CD14-positive monocyte (primary cell): ENCODE measurements at regions not wholly inside any gene's neighbourhood (a gene's known extent, or its start where the extent isn't known, plus 50 kb on each side); places are given as distances from the start of the nearest gene placed in this dataset.
A peak's percentile ranks its signal among the peaks of the same experiment; 100 is the strongest.

Experiments
- DNase-seq, 3 donors: peaks; one replicate each; pipeline ENCODE4 v3.0.0-alpha.2; 2011 to 2022
- H2AFZ ChIP-seq: 2 replicates; pipeline ENCODE4 v1.6.0; 2012; ENCODE audit warnings: mild to moderate bottlenecking, low read depth, low read length, inconsistent platforms; ENCODE audit not compliant: insufficient read depth, poor library complexity, severe bottlenecking
- H3K27ac ChIP-seq, 2 donors: 1 replicate in 1 of 2; 2 replicates in 1 of 2; pipeline ENCODE4 v1.5.1; 2012 to 2013; ENCODE audit warnings: low read length in 2 of 2, control low read depth in 1 of 2, inconsistent platforms in 1 of 2, low read depth in 1 of 2, mild to moderate bottlenecking in 1 of 2
- H3K27me3 ChIP-seq, 2 donors: one replicate each; pipeline versions ENCODE4 v1.6.0 to v1.6.1; 2011 to 2013; ENCODE audit warnings: low read length in 2 of 2; ENCODE audit not compliant: control insufficient read depth in 2 of 2, insufficient read depth in 2 of 2
- H3K36me3 ChIP-seq, 2 donors: replicated peaks in 1 of 2; 1 replicate in 1 of 2; 2 replicates in 1 of 2; pipeline versions ENCODE4 v1.5.1 to v1.6.1; 2012 to 2013; ENCODE audit warnings: low read length in 2 of 2, control low read depth in 1 of 2, inconsistent platforms in 1 of 2, mild to moderate bottlenecking in 1 of 2; ENCODE audit not compliant: insufficient read depth in 2 of 2, control insufficient read depth in 1 of 2
- H3K4me1 ChIP-seq, 2 donors: 1 replicate in 1 of 2; 2 replicates in 1 of 2; pipeline versions ENCODE4 v1.5.1 to v1.6.1; 2012 to 2013; ENCODE audit warnings: low read length in 2 of 2, control low read depth in 1 of 2, inconsistent platforms in 1 of 2, mild to moderate bottlenecking in 1 of 2, moderate library complexity in 1 of 2; ENCODE audit not compliant: insufficient read depth in 2 of 2, control insufficient read depth in 1 of 2
- H3K4me2 ChIP-seq: replicated peaks from 2 replicates; pipeline ENCODE3; 2012; ENCODE audit warnings: low read length, moderate library complexity, mild to moderate bottlenecking; ENCODE audit not compliant: poor library complexity, severe bottlenecking; ENCODE audit errors: extremely low read depth
- H3K4me3 ChIP-seq, 3 experiments: fragments of 200-600 bp in 1 of 3; sonication (generic) in 1 of 3; replicated peaks in 1 of 3; 1 replicate in 2 of 3; 2 replicates in 1 of 3; pipeline ENCODE4 v1.5.1; 2011 to 2013; ENCODE audit warnings: low read length in 3 of 3, mild to moderate bottlenecking in 3 of 3, control low read depth in 2 of 3, low read depth in 2 of 3, inconsistent platforms in 1 of 3, moderate library complexity in 1 of 3
- H3K79me2 ChIP-seq: 2 replicates; pipeline ENCODE4 v1.6.0; 2012; ENCODE audit warnings: mild to moderate bottlenecking, control low read depth, inconsistent platforms, low read length, moderate library complexity; ENCODE audit not compliant: insufficient read depth
- H3K9ac ChIP-seq: 2 replicates; pipeline ENCODE4 v1.6.0; 2017; ENCODE audit warnings: low read length, mild to moderate bottlenecking; ENCODE audit not compliant: insufficient read depth, poor library complexity, severe bottlenecking
- H3K9me3 ChIP-seq, 2 donors: replicated peaks in 1 of 2; 1 replicate in 1 of 2; 2 replicates in 1 of 2; pipeline versions ENCODE4 v1.5.1 to v1.6.1; 2012 to 2013; ENCODE audit warnings: low read length in 2 of 2, control low read depth in 1 of 2; ENCODE audit not compliant: control insufficient read depth in 1 of 2, insufficient read depth in 1 of 2
- H4K20me1 ChIP-seq: 2 replicates; pipeline ENCODE4 v1.6.0; 2012; ENCODE audit warnings: mild to moderate bottlenecking, low read length, control low read depth, moderate library complexity; ENCODE audit not compliant: insufficient read depth
- H3K27ac Mint-ChIP-seq, 7 donors: one replicate each; pipeline ENCODE4 v1.8.0; 2020; ENCODE audit warnings: mild to moderate bottlenecking in 7 of 7, mixed read lengths in 7 of 7, moderate library complexity in 6 of 7, inconsistent platforms in 2 of 7
- H3K27me3 Mint-ChIP-seq, 3 donors: one replicate each; pipeline ENCODE4 v1.8.0; 2021 to 2022; ENCODE audit warnings: low read depth in 3 of 3, mild to moderate bottlenecking in 3 of 3, mixed read lengths in 3 of 3, moderate library complexity in 3 of 3, inconsistent platforms in 1 of 3
- H3K36me3 Mint-ChIP-seq, 2 donors: one replicate each; pipeline ENCODE4 v1.8.0; 2020; ENCODE audit warnings: mixed read lengths in 2 of 2, inconsistent platforms in 1 of 2, mild to moderate bottlenecking in 1 of 2
- H3K4me1 Mint-ChIP-seq: one replicate; pipeline ENCODE4 v1.8.0; 2020; ENCODE audit warnings: mild to moderate bottlenecking, mixed read lengths
- H3K4me3 Mint-ChIP-seq, 2 donors: one replicate each; pipeline ENCODE4 v1.8.0; 2020; ENCODE audit warnings: mild to moderate bottlenecking in 2 of 2, mixed read lengths in 2 of 2, moderate library complexity in 1 of 2
- H3K9me3 Mint-ChIP-seq, 7 donors: one replicate each; pipeline ENCODE4 v1.8.0; 2020 to 2022; ENCODE audit warnings: mixed read lengths in 7 of 7, mild to moderate bottlenecking in 6 of 7, moderate library complexity in 6 of 7, inconsistent platforms in 2 of 7
- CTCF ChIP-seq: fragments of 200-600 bp; IDR thresholded peaks from one replicate; pipeline ENCODE4 v1.8.0; 2022; ENCODE audit warnings: antibody characterized with exemption, mild to moderate bottlenecking
- WGBS: methylation state at CpG from one replicate; pipeline ENCODE4 v1.1.5; 2013; ENCODE audit warnings: missing lambda C conversion rate; ENCODE audit not compliant: insufficient coverage; 5-methylcytosine and 5-hydroxymethylcytosine counted together
- intact Hi-C, 2 donors: fragments of 100-400 bp; cut with micrococcal nuclease; formaldehyde crosslinking; loops; one replicate each; pipeline versions ENCODE4 v1.15.0 to v1.15.1; 2023

- Mint-ChIP-seq H3K36me3 (no peaks in the 10 kb centered on the region), H3K4me3 (no peak overlapping the region), H3K27me3 (peaks cover 13 to 22% (median 14%) of the 10 kb centered on the region in 3 donors), H3K27ac (no peak overlapping the region), H3K4me1 (no peaks in the 10 kb centered on the region), H3K9me3 (peaks cover 0 to 3% (median 0%) of the 10 kb centered on the region in 7 donors)
- H2AFZ ChIP-seq: no peak overlapping the region
- H3K4me2 ChIP-seq: no peak overlapping the region
- peaks cover 0 to 2% of the 10 kb centered on the region in 2 donors for H3K27me3 ChIP-seq
- no CpG with 5 or more reads among the region's 5 CpGs for WGBS
- no peak for TF ChIP-seq CTCF
- H3K9ac ChIP-seq: no peak overlapping the region
- no peaks in the 10 kb centered on the region for H4K20me1 ChIP-seq
- no peaks in the 10 kb centered on the region for H3K36me3 ChIP-seq
- H3K4me1 ChIP-seq: no peaks in the 10 kb centered on the region
- no peaks in the 10 kb centered on the region for H3K79me2 ChIP-seq
- DNase-seq: no peak
- H3K9me3 ChIP-seq: no peaks in the 10 kb centered on the region
- intact Hi-C loops: no loop called here
- no peak overlapping the region for H3K4me3 ChIP-seq
- no peak overlapping the region for H3K27ac ChIP-seq
These were observed 61.8 kb upstream of the PABPC3 start for GRCh38 chr13:25034173-25034572.

GRCh38 chr13:25037057-25037813 is 58.7 kb upstream of the PABPC3 start:
- Histone ChIP-seq H4K20me1 (no peaks in the 10 kb centered on the region), H3K27ac (no peak overlapping the region), H3K4me1 (no peaks in the 10 kb centered on the region), H3K9me3 (no peaks in the 10 kb centered on the region), H3K27me3 (peaks cover 0 to 6% of the 10 kb centered on the region in 2 donors), H3K79me2 (no peaks in the 10 kb centered on the region), H3K4me2 (no peak overlapping the region), H3K36me3 (no peaks in the 10 kb centered on the region), H3K9ac (no peak overlapping the region), H2AFZ (no peak overlapping the region), H3K4me3 (no peak overlapping the region)
- peak; percentile 83 for TF ChIP-seq CTCF
- Mint-ChIP-seq H3K27me3 (peaks cover 13 to 28% (median 17%) of the 10 kb centered on the region in 3 donors), H3K36me3 (no peaks in the 10 kb centered on the region), H3K4me3 (peak overlapping the region in 1 of 2 donors; percentile 35), H3K27ac (no peak overlapping the region), H3K4me1 (no peaks in the 10 kb centered on the region), H3K9me3 (peaks cover 0 to 3% (median 0%) of the 10 kb centered on the region in 7 donors)
- intact Hi-C loops: no loop called here
- WGBS: 41% methylated on average over 9 of the region's 12 CpGs
- peak; percentile 2 to 32 (median 19) for DNase-seq
